Breast epithelium (tissue), 4 donors: ENCODE measurements at regions not wholly inside any gene's neighbourhood (a gene's known extent, or its start where the extent isn't known, plus 50 kb on each side); places are given as distances from the start of the nearest gene placed in this dataset.

Experiments
- DNase-seq, 2 donors: peaks; one replicate each; pipeline ENCODE4 v3.0.0-alpha.2; 2019; ENCODE audit warnings: low spot score in 2 of 2
- H3K27ac ChIP-seq, 2 donors: fragments of 200-600 bp; sonication (generic) in 1 of 2; one replicate each; pipeline ENCODE4 v1.5.1; 2016 to 2019; ENCODE audit warnings: mild to moderate bottlenecking in 1 of 2
- H3K27me3 ChIP-seq, 2 donors: fragments of 200-600 bp; sonication (generic) in 1 of 2; one replicate each; pipeline versions ENCODE4 v1.5.1 to v1.6.0; 2017 to 2019; ENCODE audit warnings: control low read depth in 1 of 2, mild to moderate bottlenecking in 1 of 2
- H3K36me3 ChIP-seq: fragments of 200-600 bp; one replicate; pipeline ENCODE4 v1.5.1; 2019
- H3K4me1 ChIP-seq, 2 donors: fragments of 200-600 bp; sonication (generic); one replicate each; pipeline ENCODE4 v1.5.1; 2016 to 2019; ENCODE audit warnings: control low read depth in 1 of 2
- H3K4me3 ChIP-seq, 3 donors: fragments of 200-600 bp; sonication (generic); 1 replicate in 2 of 3; 2 replicates in 1 of 3; pipeline ENCODE4 v1.5.1; 2016 to 2019; ENCODE audit warnings: mild to moderate bottlenecking in 3 of 3, moderate library complexity in 2 of 3
- H3K9me3 ChIP-seq, 2 donors: fragments of 200-600 bp; sonication (generic) in 1 of 2; one replicate each; pipeline ENCODE4 v1.5.1; 2016 to 2019; ENCODE audit warnings: control low read depth in 1 of 2
- CTCF ChIP-seq, 3 donors: fragments of 450-650 bp; IDR thresholded peaks; one replicate each; pipeline ENCODE4 v1.5.1; 2016 to 2017; ENCODE audit warnings: antibody characterized with exemption in 3 of 3, mild to moderate bottlenecking in 3 of 3, moderate library complexity in 3 of 3
- POLR2A ChIP-seq: fragments of 450-650 bp; IDR thresholded peaks from one replicate; pipeline ENCODE4 v1.6.1; 2016; ENCODE audit warnings: antibody characterized with exemption, mild to moderate bottlenecking, moderate library complexity
- POLR2AphosphoS5 ChIP-seq, 3 donors: sonication (generic); formaldehyde crosslinking; IDR thresholded peaks; one replicate each; pipeline ENCODE4 v1.6.1; 2017; ENCODE audit warnings: antibody characterized with exemption in 3 of 3
- intact Hi-C: fragments of 100-400 bp; cut with DNase I; formaldehyde crosslinking; loops from one replicate; pipeline ENCODE4 v1.15.1; 2023; ENCODE audit warnings: low total_unique reads

DNA sequence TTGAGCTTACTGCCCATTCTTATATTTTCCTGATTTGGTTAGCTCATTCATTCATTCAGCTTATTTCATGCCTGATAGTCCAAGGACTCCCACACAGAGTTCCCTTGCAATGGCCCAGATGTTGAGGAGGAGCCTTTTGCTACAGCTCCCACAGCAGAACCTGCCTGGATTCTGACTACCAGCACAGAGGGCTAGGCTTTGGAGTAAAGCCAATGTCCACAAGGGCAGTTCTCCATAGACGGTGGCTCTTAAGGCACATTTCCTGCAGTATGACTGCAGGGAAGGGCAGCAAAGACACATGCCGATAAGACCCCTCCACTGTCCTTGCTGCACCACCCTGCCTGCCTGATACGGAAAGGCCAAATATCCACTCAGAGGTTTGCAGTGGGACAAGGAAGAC is 112.3 kb upstream of the SYNDIG1 start:
- DNase-seq = no peak
- TF ChIP-seq POLR2AphosphoS5 (IDR thresholded peaks at IDR 0.05) (no peak), CTCF (IDR thresholded peaks at IDR 0.05) (no peak), POLR2A (no peak)
- Histone ChIP-seq H3K27ac (no peak overlapping the region), H3K36me3 (no peaks in the 10 kb centered on the region), H3K9me3 (peaks cover 2 to 5% of the 10 kb centered on the region in 2 donors), H3K4me3 (no peak overlapping the region), H3K27me3 (peaks cover 0 to 7% of the 10 kb centered on the region in 2 donors), H3K4me1 (no peaks in the 10 kb centered on the region)
- intact Hi-C loops = no loop called here

- Histone ChIP-seq H3K27me3 (peaks cover 0 to 7% of the 10 kb centered on the region in 2 donors), H3K9me3 (no peaks in the 10 kb centered on the region), H3K27ac (no peak overlapping the region), H3K4me1 (no peaks in the 10 kb centered on the region), H3K4me3 (no peak overlapping the region), H3K36me3 (no peaks in the 10 kb centered on the region)
- intact Hi-C loops = no loop called here
- TF ChIP-seq CTCF (IDR thresholded peaks at IDR 0.05) (no peak), POLR2A (no peak), POLR2AphosphoS5 (IDR thresholded peaks at IDR 0.05) (no peak)
- no peak for DNase-seq
Observed at GRCh38 chr20:24353135-24353690, 116.2 kb upstream of the SYNDIG1 start.

DNA sequence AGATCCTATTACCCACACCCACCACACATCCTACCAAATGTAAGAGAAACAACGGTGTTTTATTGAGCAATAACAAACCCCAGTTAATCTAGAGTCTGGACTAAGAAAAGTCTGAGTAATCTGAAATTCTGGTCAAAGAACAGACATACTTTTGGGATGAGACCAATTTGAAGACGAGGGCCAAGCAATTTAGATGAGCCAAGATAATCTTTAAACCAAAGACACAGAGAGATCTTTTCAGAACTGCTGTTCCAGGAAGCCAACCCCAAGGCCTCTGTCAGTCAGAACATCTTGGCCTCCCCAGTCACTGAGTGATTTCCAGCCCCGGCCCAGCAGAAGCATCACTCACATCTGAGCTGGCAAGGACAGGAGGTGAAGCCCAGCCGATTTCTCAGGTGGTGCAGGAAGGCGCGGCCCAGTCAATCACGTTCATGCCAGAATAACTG is 118.5 kb upstream of the SYNDIG1 start:
- no peaks in the 10 kb centered on the region for H3K4me1 ChIP-seq
- no peak overlapping the region for H3K27ac ChIP-seq
- intact Hi-C loops = no loop called here
- H3K4me3 ChIP-seq = no peak overlapping the region
- peaks cover 0 to 2% of the 10 kb centered on the region in 2 donors for H3K27me3 ChIP-seq
- TF ChIP-seq CTCF (IDR thresholded peaks at IDR 0.05) (no peak), POLR2AphosphoS5 (IDR thresholded peaks at IDR 0.05) (no peak), POLR2A (no peak)
- DNase-seq = no peak
- no peaks in the 10 kb centered on the region for H3K9me3 ChIP-seq
- no peaks in the 10 kb centered on the region for H3K36me3 ChIP-seq

GRCh38 chr20:24341781-24342180 is 127.6 kb upstream of the SYNDIG1 start:
- intact Hi-C loops = no loop called here
- H3K36me3 ChIP-seq = no peaks in the 10 kb centered on the region
- no peaks in the 10 kb centered on the region for H3K4me1 ChIP-seq
- H3K4me3 ChIP-seq = no peak overlapping the region
- H3K27me3 ChIP-seq = peaks cover 0 to 3% of the 10 kb centered on the region in 2 donors
- H3K27ac ChIP-seq = no peak overlapping the region
- DNase-seq = no peak
- TF ChIP-seq CTCF (IDR thresholded peaks at IDR 0.05) = no peak
- no peak for TF ChIP-seq POLR2AphosphoS5 (IDR thresholded peaks at IDR 0.05)
- TF ChIP-seq POLR2A = no peak
- no peaks in the 10 kb centered on the region for H3K9me3 ChIP-seq

GRCh38 chr20:24340933-24341332 is 128.5 kb upstream of the SYNDIG1 start:
- TF ChIP-seq POLR2AphosphoS5 (IDR thresholded peaks at IDR 0.05) (no peak), CTCF (IDR thresholded peaks at IDR 0.05) (no peak), POLR2A (no peak)

More at GRCh38 chr20:24340933-24341332, 128.5 kb upstream of the SYNDIG1 start:
- intact Hi-C loops = no loop called here
- Histone ChIP-seq H3K27me3 (peaks cover 0 to 3% of the 10 kb centered on the region in 2 donors), H3K4me1 (no peaks in the 10 kb centered on the region), H3K9me3 (no peaks in the 10 kb centered on the region), H3K36me3 (no peaks in the 10 kb centered on the region), H3K27ac (no peak overlapping the region), H3K4me3 (no peak overlapping the region)
- no peak for DNase-seq
